ENCODE measurements at regions not wholly inside any gene's neighbourhood (a gene's known extent, or its start where the extent isn't known, plus 50 kb on each side); places are given as distances from the start of the nearest gene placed in this dataset.

GRCh38 chr2:72000110-72000509, 147.6 kb downstream of the CYP26B1 start:
- TF ChIP-seq CTCF (IDR thresholded peaks at IDR 0.05) (no peak), POLR2AphosphoS5 (IDR thresholded peaks at IDR 0.05) (no peak), POLR2A (IDR thresholded peaks at IDR 0.05) (no peak)

All from prostate gland (tissue), 2 donors.